ENCODE measurements at regions not wholly inside any gene's neighbourhood (a gene's known extent, or its start where the extent isn't known, plus 50 kb on each side); places are given as distances from the start of the nearest gene placed in this dataset.

- no peak overlapping the region for H3K9ac ChIP-seq (replicated peaks; ENCODE audit: extremely low read depth, insufficient read depth, low read length)
- dilution Hi-C loops (cut with MboI; ENCODE audit: extremely low pct_ligation_motif_present, low sequenced_read_pairs): no loop called here
- H2AFZ ChIP-seq (ENCODE audit: low read depth, low read length): no peak overlapping the region
- H3K27ac ChIP-seq (ENCODE audit: insufficient read depth, low read depth, low read length): no peak overlapping the region
- no peaks in the 10 kb centered on the region for H3K9me1 ChIP-seq (replicated peaks; ENCODE audit: control insufficient read depth, extremely low read depth, insufficient read depth, low read length)
- no peak for TF ChIP-seq GATA2 (IDR thresholded peaks at IDR 0.05; ENCODE audit: insufficient read depth, insufficient read length, low read depth, low read length)
- TF ChIP-seq POLR2AphosphoS5 (IDR thresholded peaks at IDR 0.05; ENCODE audit: insufficient read depth, low read depth, low read length): no peak
- no peak for TF ChIP-seq MYC (IDR thresholded peaks at IDR 0.05; ENCODE audit: low read depth, low read length)
- TF ChIP-seq FOS (IDR thresholded peaks at IDR 0.05; ENCODE audit: borderline replicate concordance, insufficient read depth, low read length): no peak
- TF ChIP-seq POLR2A (IDR thresholded peaks at IDR 0.05; ENCODE audit: low read depth, low read length): no peak
- TF ChIP-seq, protein P1, sequence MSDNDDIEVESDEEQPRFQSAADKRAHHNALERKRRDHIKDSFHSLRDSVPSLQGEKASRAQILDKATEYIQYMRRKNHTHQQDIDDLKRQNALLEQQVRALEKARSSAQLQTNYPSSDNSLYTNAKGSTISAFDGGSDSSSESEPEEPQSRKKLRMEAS (IDR thresholded peaks at IDR 0.05; ENCODE audit: insufficient read depth, insufficient read length): no peak
- TF ChIP-seq, protein P2, sequence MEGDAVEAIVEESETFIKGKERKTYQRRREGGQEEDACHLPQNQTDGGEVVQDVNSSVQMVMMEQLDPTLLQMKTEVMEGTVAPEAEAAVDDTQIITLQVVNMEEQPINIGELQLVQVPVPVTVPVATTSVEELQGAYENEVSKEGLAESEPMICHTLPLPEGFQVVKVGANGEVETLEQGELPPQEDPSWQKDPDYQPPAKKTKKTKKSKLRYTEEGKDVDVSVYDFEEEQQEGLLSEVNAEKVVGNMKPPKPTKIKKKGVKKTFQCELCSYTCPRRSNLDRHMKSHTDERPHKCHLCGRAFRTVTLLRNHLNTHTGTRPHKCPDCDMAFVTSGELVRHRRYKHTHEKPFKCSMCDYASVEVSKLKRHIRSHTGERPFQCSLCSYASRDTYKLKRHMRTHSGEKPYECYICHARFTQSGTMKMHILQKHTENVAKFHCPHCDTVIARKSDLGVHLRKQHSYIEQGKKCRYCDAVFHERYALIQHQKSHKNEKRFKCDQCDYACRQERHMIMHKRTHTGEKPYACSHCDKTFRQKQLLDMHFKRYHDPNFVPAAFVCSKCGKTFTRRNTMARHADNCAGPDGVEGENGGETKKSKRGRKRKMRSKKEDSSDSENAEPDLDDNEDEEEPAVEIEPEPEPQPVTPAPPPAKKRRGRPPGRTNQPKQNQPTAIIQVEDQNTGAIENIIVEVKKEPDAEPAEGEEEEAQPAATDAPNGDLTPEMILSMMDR (IDR thresholded peaks at IDR 0.05; ENCODE audit: extremely low read depth in 1 of 2, insufficient read depth in 1 of 2, low read depth in 1 of 2, low read length in 2 of 2): no peak
- no peak for TF ChIP-seq EZH2 (IDR thresholded peaks at IDR 0.05; ENCODE audit: borderline replicate concordance, low read depth, low read length, severe bottlenecking)
- TF ChIP-seq JUN (IDR thresholded peaks at IDR 0.05; ENCODE audit: borderline replicate concordance, insufficient read depth, insufficient read length, low read depth): no peak
- H3K27me3 ChIP-seq (ENCODE audit: control insufficient read depth in 2 of 2, insufficient read depth in 2 of 2, low read length in 2 of 2): no peaks in the 10 kb centered on the region
- FAIRE-seq (no peak), DNase-seq (ENCODE audit: low read depth, low spot score) (no peak)
- CTCF ChIA-PET: no interaction called here
- BruUV-seq (replicated peaks): no TSS peak
- H3K4me3 ChIP-seq (replicated peaks in 1 of 3; ENCODE audit: insufficient read depth in 1 of 3, low read depth in 1 of 3, low read length in 3 of 3): no peak overlapping the region
- H3K36me3 ChIP-seq (ENCODE audit: control insufficient read depth in 2 of 2, extremely low read depth in 1 of 2, insufficient read depth in 2 of 2, low read length in 2 of 2): no peaks in the 10 kb centered on the region
- peaks cover 4% of the 10 kb centered on the region for H3K9me3 ChIP-seq (replicated peaks; ENCODE audit: control insufficient read depth, insufficient read depth, low read length)
- H4K20me1 ChIP-seq (replicated peaks; ENCODE audit: control insufficient read depth, extremely low read depth, insufficient read depth, low read length): no peaks in the 10 kb centered on the region
- no peaks in the 10 kb centered on the region for H3K4me1 ChIP-seq (ENCODE audit: control insufficient read depth, extremely low read depth, insufficient read depth, low read length)
- intact Hi-C loops (cut with micrococcal nuclease): no loop called here
- POLR2A ChIA-PET: no interaction called here
- H3K79me2 ChIP-seq (ENCODE audit: control insufficient read depth, insufficient read depth, low read length): no peaks in the 10 kb centered on the region
- no peak overlapping the region for H3K4me2 ChIP-seq (ENCODE audit: insufficient read depth, low read length)
Observed at GRCh38 chr4:58254291-58254690, 1144.1 kb upstream of the IGFBP7 start.

All from endothelial cell of umbilical vein (primary cell).